KOPT-K1 (cell line): ENCODE measurements at regions not wholly inside any gene's neighbourhood (a gene's known extent, or its start where the extent isn't known, plus 50 kb on each side); places are given as distances from the start of the nearest gene placed in this dataset.
"Not testable (repeated sequence)": the region's sequence is repeated elsewhere in the genome, so short reads cannot be mapped to it uniquely, and the experiment has no call there.

Source experiments
- H3K27ac ChIP-seq: fragments of 200-600 bp; sonication (generic); 2 replicates; pipeline ENCODE4 v1.5.1; 2016; ENCODE audit warnings: antibody characterized with exemption, mild to moderate bottlenecking, low read depth, low read length; ENCODE audit not compliant: poor library complexity, severe bottlenecking
- H3K36me3 ChIP-seq: fragments of 200-600 bp; sonication (generic); 2 replicates; pipeline ENCODE4 v1.5.1; 2017; ENCODE audit warnings: antibody characterized with exemption, mild to moderate bottlenecking, low read length, moderate library complexity; ENCODE audit not compliant: insufficient read depth
- H3K9me3 ChIP-seq: fragments of 200-600 bp; sonication (generic); 2 replicates; pipeline ENCODE4 v1.5.1; 2017; ENCODE audit warnings: antibody characterized with exemption, low read length, mild to moderate bottlenecking; ENCODE audit not compliant: insufficient read depth, poor library complexity, severe bottlenecking

DNA sequence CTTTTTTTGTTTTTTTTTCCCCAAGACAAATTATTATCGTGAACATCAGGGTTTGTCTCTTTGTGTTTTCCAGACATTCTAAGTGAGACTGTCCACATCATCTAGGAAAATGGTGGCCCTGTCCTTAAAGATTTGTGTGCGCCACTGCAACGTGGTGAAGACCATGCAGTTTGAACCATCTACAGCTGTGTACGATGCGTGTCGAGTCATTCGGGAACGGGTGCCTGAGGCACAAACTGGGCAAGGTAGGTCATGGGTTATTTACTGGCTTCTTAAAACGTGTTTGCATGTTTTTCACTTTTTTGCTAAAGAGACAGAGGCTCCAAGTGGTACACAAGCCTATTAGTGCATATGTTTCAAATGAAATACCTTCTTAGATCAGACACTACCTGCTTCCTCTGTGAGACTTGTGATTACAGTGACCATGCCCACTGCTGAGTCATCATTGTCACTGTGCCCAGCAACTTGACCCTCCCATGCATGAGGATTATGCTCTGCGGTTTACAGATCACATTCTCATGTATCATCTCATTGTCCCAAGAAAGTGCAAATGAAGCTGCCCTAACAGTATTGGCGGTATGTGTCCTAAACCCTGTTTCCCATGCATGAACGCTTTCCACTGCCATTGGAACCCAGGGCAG is 395.2 kb upstream of the TPM1 start:
- no peaks in the 10 kb centered on the region for H3K36me3 ChIP-seq
- H3K27ac ChIP-seq = no peak overlapping the region
- H3K9me3 ChIP-seq = no peaks in the 10 kb centered on the region

DNA sequence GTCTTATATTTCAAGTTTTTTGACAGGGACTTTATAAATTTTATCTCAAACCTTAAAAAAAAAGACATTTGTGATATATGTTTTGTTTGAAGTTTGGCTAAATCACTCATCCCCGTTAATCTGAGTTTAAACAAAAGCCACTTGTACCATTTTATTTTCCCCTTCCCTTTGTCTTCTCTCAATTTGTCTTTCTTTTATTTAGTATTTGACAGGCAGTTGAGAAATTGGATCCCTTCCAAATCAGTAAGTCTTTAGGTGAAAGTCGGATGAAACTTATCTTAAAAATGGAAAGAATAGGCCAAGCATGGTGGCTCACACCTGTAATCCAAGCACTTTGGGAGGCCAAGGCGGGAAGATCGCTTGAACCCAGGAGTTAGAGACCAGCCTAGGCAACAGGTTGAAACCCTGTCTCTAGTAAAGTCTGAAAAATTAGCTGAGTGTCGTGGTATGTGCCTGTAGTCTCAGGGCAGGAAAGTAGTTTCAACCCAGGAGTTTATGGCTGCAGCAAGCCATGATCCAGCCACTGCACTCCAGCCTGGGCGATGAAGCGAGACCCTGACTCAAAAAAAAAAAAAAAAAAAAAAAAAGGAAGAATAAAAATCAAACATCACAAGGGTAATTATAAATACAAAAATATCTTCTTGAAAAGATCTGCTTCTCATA is 394.6 kb upstream of the TPM1 start:
- Histone ChIP-seq H3K27ac (no peak overlapping the region), H3K36me3 (no peaks in the 10 kb centered on the region), H3K9me3 (no peaks in the 10 kb centered on the region)

- Histone ChIP-seq H3K9me3 (no peaks in the 10 kb centered on the region), H3K36me3 (no peaks in the 10 kb centered on the region)
Observed at GRCh38 chr15:62648954-62649353, 393.6 kb upstream of the TPM1 start.

DNA sequence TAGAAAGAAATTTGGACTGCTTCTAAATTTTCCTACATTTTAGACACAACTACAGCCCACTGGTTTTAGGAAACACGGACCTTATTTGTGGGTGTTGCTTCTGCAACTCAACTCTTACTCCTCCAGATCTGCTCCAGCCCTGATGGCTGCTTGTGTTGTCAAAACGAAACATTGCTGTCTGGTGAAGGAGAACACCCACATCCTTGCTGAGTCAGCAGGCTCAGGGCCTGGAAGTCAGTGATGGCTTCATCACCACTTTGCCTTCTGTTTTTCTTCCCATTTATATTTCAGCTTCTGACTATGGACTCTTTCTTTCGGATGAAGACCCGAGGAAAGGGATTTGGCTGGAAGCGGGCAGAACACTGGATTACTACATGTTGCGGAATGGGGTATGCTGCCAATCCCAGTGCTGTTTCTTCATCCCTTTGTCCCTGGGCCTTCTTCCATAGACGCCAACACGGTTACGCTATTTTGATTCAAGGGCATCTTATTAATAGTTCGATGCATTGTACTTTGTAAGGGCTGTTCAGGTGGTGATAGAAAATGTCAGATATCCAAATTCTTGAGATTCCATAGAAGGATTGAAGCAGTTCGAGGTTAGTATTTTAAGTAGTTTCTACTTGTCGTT is 392.6 kb upstream of the TPM1 start:
- no peaks in the 10 kb centered on the region for H3K36me3 ChIP-seq
- no peaks in the 10 kb centered on the region for H3K9me3 ChIP-seq
- no peak overlapping the region for H3K27ac ChIP-seq

More at GRCh38 chr15:62648954-62649353, 393.6 kb upstream of the TPM1 start:
- no peak overlapping the region for H3K27ac ChIP-seq

GRCh38 chr15:62653122-62653521 is 389.4 kb upstream of the TPM1 start:
- Histone ChIP-seq H3K9me3 (no peaks in the 10 kb centered on the region), H3K27ac (no peak overlapping the region), H3K36me3 (no peaks in the 10 kb centered on the region)

DNA sequence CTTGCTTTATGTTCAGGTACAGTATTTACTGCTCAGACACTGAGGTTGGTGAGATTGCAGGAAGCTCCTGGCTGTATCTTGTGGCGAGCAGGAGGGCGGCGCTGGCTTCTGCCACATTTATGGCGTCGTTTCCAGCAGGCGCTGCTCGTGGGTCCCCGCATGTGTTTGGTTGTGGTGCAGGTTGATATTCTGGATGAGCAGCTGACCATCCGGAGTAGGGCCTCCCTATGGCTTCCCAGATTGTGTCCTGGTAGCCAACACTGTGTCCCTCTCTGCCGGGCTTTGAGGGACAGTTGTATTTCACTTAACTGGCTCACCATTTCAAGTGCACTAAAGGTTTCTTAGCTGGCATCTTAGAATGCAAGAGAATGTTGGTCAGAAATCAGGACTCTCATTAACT is 386.5 kb upstream of the TPM1 start:
- Histone ChIP-seq H3K27ac (no peak overlapping the region), H3K9me3 (no peaks in the 10 kb centered on the region)

GRCh38 chr15:62657501-62657900 is 385.0 kb upstream of the TPM1 start:
- not testable (repeated sequence) for H3K36me3 ChIP-seq, H3K27ac ChIP-seq

More for the DNA sequence above, 386.5 kb upstream of the TPM1 start:
- H3K36me3 ChIP-seq = no peaks in the 10 kb centered on the region

DNA sequence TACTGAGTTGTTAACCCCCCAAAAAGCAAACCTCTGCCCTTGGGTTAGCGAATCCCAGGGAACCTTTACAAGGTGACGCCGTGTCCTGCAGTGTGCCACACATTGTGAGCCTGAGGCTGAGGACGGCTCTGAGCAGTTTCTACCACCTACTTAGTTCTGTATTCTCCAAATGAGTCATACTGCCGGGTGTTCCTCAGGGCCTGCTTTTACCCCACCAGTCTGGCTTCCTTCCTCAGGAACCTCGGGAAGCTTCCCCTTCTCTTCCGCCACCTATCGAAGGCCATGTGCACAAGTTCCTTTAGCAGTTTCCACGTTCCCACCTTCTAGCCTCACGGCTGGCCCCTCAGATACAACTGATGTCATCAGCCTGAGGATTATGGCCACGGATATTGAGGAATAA is 384.0 kb upstream of the TPM1 start:
- Histone ChIP-seq H3K27ac (no peak overlapping the region), H3K9me3 (no peaks in the 10 kb centered on the region), H3K36me3 (no peaks in the 10 kb centered on the region)

More at GRCh38 chr15:62657501-62657900, 385.0 kb upstream of the TPM1 start:
- H3K9me3 ChIP-seq = not testable (repeated sequence)

- Histone ChIP-seq H3K36me3 (no peaks in the 10 kb centered on the region), H3K9me3 (no peaks in the 10 kb centered on the region), H3K27ac (no peak overlapping the region)
Observed at GRCh38 chr15:62663547-62663946, 379.0 kb upstream of the TPM1 start.

GRCh38 chr15:62665449-62665848 is 377.1 kb upstream of the TPM1 start:
- Histone ChIP-seq H3K36me3 (no peaks in the 10 kb centered on the region), H3K27ac (no peak overlapping the region), H3K9me3 (no peaks in the 10 kb centered on the region)

GRCh38 chr15:62666046-62666445 is 376.5 kb upstream of the TPM1 start:
- Histone ChIP-seq H3K36me3 (no peaks in the 10 kb centered on the region), H3K27ac (no peak overlapping the region)

DNA sequence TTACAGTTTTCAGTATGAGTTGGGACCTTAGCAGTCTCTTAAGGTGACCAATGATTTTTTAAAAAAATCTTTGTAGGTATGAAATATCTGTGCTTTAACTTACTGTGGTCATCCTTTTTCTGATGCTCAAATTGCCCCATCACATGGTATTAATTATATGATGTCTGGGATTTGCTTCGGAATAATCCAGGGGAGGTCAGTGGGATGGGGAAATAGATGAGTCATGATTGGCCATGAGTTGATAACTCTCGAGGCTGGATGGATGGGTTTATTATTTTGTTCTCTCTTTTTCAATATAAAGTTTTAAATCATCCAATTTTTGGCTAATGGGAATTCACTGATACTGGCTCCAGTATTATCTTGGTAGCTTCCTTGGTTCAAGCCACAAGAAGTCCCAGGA is 370.3 kb upstream of the TPM1 start:
- no peaks in the 10 kb centered on the region for H3K9me3 ChIP-seq
- no peaks in the 10 kb centered on the region for H3K36me3 ChIP-seq
- H3K27ac ChIP-seq = no peak overlapping the region

More at GRCh38 chr15:62666046-62666445, 376.5 kb upstream of the TPM1 start:
- no peaks in the 10 kb centered on the region for H3K9me3 ChIP-seq

GRCh38 chr15:62676891-62677290 is 365.7 kb upstream of the TPM1 start:
- no peak overlapping the region for H3K27ac ChIP-seq
- no peaks in the 10 kb centered on the region for H3K9me3 ChIP-seq
- H3K36me3 ChIP-seq = no peaks in the 10 kb centered on the region

DNA sequence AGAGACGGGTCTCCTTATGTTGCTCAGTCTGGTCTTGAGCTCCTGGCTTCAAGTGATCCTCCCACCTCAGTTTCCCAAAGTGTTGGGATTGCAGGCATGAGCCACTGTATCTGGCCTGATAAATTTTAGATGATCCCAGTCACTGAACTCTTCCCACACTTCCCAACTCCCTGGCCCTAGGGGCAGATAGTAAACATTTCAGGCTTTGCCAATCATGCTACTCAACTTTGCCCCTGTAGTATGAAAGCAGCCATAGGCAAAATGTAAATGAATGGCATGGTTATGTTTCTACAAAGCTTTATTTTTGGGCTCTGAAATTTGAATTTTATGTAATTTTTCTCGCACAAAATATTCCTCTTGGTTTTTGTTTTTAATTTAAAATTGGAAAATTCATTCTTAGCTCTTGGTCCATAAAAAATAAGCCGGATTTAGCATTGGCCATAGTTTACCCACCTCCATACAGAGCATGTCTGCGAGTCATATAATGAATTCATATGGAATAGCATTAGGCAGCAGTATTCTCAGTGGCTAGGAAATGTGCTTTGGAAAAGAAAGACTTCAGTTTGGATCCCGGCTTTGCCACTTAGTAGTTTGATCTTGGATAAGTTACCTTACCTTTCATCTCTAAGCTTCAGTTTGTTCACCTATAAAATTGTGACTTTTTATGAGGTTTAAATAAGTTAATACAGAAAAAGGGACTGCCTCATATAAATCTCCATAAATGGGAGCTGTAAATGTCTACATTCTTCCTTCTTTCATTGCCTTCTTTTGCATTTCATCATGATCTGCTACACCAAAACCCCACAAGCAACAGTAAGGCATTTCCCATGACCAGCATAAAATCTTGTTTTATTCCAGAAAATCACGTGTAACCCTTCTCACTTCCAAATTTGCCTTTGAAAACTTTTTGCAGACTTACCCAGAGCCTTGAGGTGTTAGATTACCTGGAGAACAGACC is 360.3 kb upstream of the TPM1 start:
- Histone ChIP-seq H3K27ac (no peak overlapping the region), H3K36me3 (no peaks in the 10 kb centered on the region), H3K9me3 (no peaks in the 10 kb centered on the region)

DNA sequence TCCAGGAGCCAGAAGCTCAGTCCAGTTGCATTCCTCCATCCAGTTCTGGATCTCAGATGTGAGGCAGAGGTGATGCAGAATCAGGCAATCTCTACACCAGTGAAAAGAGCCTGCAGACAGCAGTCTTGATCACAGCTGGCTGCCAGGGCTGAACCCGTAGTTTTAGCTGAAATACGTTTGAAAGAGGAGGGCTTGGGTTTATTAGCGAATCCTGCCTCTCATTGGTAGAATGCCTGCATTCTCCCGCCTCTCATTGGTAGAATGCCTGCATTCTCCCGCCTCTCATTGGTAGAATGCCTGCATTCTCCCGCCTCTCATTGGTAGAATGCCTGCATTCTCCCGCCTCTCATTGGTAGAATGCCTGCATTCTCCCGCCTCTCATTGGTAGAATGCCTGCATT is 359.4 kb upstream of the TPM1 start:
- not testable (repeated sequence) for H3K9me3 ChIP-seq, H3K36me3 ChIP-seq, H3K27ac ChIP-seq
